Stomach (tissue), 4 donors: ENCODE measurements at regions not wholly inside any gene's neighbourhood (a gene's known extent, or its start where the extent isn't known, plus 50 kb on each side); places are given as distances from the start of the nearest gene placed in this dataset.

ENCODE experiments used
- EP300 ChIP-seq: sonication (generic); formaldehyde crosslinking; IDR thresholded peaks from one replicate; pipeline ENCODE4 v1.6.1; 2017; ENCODE audit warnings: antibody characterized with exemption
- POLR2A ChIP-seq, 4 donors: fragments of 450-650 bp; IDR thresholded peaks; one replicate each; pipeline ENCODE4 v1.6.1; 2016; ENCODE audit warnings: antibody characterized with exemption in 4 of 4, control low read depth in 2 of 4, mild to moderate bottlenecking in 1 of 4, moderate library complexity in 1 of 4
- POLR2AphosphoS5 ChIP-seq, 3 donors: sonication (generic); formaldehyde crosslinking; IDR thresholded peaks; one replicate each; pipeline ENCODE4 v1.6.1; 2016; ENCODE audit warnings: antibody characterized with exemption in 3 of 3
- TF ChIP-seq, protein P1 (sequence below), 7 experiments: fragments of 450-650 bp in 4 of 7; fragments of 200-600 bp in 3 of 7; sonication (generic) in 3 of 7; IDR thresholded peaks; one replicate each; pipeline ENCODE4 v1.5.1; 2016 to 2019; ENCODE audit warnings: antibody characterized with exemption in 7 of 7, control low read depth in 2 of 7, mild to moderate bottlenecking in 1 of 7

DNA sequence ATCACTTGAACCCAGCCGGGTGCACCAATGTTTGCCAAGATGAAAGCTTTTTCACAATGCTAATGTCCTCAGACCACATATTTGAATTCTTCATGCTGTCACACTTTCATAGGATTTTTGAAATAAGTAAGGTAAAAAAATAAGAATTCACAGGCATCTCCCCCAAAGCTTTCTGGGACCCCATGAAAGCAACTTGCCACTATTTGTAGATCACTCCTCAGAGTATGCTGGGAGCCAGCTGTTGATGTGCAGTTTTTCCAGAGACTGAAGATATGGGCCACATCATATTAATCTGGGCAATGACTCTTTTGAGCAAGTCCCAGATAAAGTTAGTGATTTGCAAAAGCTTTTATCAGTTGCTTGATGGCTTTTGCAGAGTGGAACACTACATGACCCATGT, 507.9 kb downstream of the RASEF start:
- TF ChIP-seq POLR2AphosphoS5 (IDR thresholded peaks at IDR 0.05) (no peak), EP300 (no peak), POLR2A (IDR thresholded peaks at IDR 0.05) (no peak)
- TF ChIP-seq, protein P1, sequence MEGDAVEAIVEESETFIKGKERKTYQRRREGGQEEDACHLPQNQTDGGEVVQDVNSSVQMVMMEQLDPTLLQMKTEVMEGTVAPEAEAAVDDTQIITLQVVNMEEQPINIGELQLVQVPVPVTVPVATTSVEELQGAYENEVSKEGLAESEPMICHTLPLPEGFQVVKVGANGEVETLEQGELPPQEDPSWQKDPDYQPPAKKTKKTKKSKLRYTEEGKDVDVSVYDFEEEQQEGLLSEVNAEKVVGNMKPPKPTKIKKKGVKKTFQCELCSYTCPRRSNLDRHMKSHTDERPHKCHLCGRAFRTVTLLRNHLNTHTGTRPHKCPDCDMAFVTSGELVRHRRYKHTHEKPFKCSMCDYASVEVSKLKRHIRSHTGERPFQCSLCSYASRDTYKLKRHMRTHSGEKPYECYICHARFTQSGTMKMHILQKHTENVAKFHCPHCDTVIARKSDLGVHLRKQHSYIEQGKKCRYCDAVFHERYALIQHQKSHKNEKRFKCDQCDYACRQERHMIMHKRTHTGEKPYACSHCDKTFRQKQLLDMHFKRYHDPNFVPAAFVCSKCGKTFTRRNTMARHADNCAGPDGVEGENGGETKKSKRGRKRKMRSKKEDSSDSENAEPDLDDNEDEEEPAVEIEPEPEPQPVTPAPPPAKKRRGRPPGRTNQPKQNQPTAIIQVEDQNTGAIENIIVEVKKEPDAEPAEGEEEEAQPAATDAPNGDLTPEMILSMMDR (IDR thresholded peaks at IDR 0.05), result no peak
